Right lobe of liver (tissue), 4 donors: ENCODE measurements at regions not wholly inside any gene's neighbourhood (a gene's known extent, or its start where the extent isn't known, plus 50 kb on each side); places are given as distances from the start of the nearest gene placed in this dataset.

ENCODE experiments used
- POLR2A ChIP-seq: fragments of 450-650 bp; IDR thresholded peaks from one replicate; pipeline ENCODE4 v1.6.1; 2017; ENCODE audit warnings: antibody characterized with exemption, mild to moderate bottlenecking
- TF ChIP-seq, protein P1 (sequence below), 4 donors: fragments of 200-600 bp in 3 of 4; fragments of 450-650 bp in 1 of 4; IDR thresholded peaks; one replicate each; pipeline versions ENCODE4 v1.5.1 to v1.8.0; 2016 to 2022; ENCODE audit warnings: antibody characterized with exemption in 4 of 4, mild to moderate bottlenecking in 2 of 4
- donor health status: DM: no; HTN: no; CAD: no.
- donor health status: DM: no; HTN: no; CAD: no.
- donor health status: DM: no; HTN: yes; CAD: no.

DNA sequence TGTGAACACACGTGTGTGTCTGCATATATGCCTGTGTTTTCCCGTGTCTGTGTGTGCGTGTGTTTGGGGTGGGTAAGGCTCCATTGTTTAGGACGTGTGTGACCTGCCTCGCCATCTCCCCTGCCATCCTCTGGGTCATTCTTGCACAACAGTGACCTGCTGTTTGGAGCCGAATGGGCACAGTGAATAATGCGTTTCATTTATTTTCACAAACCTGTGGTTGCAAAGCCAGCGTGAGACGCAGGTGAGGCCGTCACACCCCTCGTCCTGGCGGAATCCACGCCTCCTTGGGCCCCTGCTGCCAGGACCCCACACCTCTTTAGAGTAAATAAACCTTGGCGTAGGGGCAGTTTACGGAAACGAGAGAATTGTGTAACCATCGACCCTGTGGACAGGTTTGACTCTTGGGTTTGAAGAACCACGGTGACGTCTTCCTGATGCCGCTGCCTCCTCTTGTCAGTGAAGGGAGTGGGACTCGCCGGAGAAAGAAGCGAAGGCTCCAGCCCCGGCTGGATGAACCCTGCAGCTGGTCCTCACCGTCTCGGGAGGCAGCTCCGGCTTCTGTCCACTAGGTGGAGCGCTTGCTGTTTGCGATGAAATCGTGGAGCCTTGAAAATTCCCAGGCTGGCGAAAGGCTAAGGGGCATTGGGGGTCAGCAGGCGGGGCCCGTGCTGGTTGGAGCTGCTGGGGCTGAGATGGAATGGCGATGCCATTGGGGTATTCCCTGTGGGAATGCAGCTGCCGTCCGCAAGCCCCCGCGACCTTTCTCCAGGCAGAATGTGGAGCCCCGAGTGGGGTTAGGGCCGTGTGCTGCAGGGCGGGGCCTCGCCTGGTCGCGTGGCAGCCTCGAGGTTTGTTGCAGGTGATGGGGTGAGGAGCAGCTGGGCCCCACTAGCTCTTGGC is 81.1 kb downstream of the RTP5 start:
- TF ChIP-seq, protein P1, sequence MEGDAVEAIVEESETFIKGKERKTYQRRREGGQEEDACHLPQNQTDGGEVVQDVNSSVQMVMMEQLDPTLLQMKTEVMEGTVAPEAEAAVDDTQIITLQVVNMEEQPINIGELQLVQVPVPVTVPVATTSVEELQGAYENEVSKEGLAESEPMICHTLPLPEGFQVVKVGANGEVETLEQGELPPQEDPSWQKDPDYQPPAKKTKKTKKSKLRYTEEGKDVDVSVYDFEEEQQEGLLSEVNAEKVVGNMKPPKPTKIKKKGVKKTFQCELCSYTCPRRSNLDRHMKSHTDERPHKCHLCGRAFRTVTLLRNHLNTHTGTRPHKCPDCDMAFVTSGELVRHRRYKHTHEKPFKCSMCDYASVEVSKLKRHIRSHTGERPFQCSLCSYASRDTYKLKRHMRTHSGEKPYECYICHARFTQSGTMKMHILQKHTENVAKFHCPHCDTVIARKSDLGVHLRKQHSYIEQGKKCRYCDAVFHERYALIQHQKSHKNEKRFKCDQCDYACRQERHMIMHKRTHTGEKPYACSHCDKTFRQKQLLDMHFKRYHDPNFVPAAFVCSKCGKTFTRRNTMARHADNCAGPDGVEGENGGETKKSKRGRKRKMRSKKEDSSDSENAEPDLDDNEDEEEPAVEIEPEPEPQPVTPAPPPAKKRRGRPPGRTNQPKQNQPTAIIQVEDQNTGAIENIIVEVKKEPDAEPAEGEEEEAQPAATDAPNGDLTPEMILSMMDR (IDR thresholded peaks at IDR 0.05) = peak; percentile 79 to 95 (median 92)
- TF ChIP-seq POLR2A = no peak
